Body of pancreas (tissue), 4 donors: ENCODE measurements at regions not wholly inside any gene's neighbourhood (a gene's known extent, or its start where the extent isn't known, plus 50 kb on each side); places are given as distances from the start of the nearest gene placed in this dataset.

Source experiments
- ATAC-seq: fragments of 150-250 bp; one replicate; pipeline ENCODE4 v1.9.1; 2016
- DNase-seq, 4 donors: peaks; one replicate each; pipeline ENCODE4 v3.0.0-alpha.2; 2019
- H3K27ac ChIP-seq, 4 donors: fragments of 200-600 bp; sonication (generic); 1 replicate in 3 of 4; 2 replicates in 1 of 4; pipeline versions ENCODE4 v1.5.1 to v1.6.1; 2016 to 2019; ENCODE audit warnings: mild to moderate bottlenecking in 1 of 4, mixed read lengths in 1 of 4, moderate library complexity in 1 of 4
- H3K27me3 ChIP-seq, 2 donors: fragments of 200-600 bp; sonication (generic); one replicate each; pipeline ENCODE4 v1.6.0; 2016; ENCODE audit warnings: mild to moderate bottlenecking in 1 of 2
- H3K36me3 ChIP-seq, 2 donors: fragments of 200-600 bp; sonication (generic); replicated peaks in 1 of 2; 2 replicates each; pipeline ENCODE4 v1.5.1; 2016; ENCODE audit warnings: low read depth in 2 of 2; ENCODE audit not compliant: insufficient read depth in 1 of 2
- H3K4me1 ChIP-seq: fragments of 200-600 bp; sonication (generic); one replicate; pipeline ENCODE4 v1.6.0; 2016
- H3K4me3 ChIP-seq, 2 donors: fragments of 200-600 bp; sonication (generic); 1 replicate in 1 of 2; 2 replicates in 1 of 2; pipeline ENCODE4 v1.5.1; 2016 to 2019
- H3K9me3 ChIP-seq, 3 donors: fragments of 200-600 bp; sonication (generic); 1 replicate in 2 of 3; 2 replicates in 1 of 3; pipeline ENCODE4 v1.5.1; 2016
- CTCF ChIP-seq, 7 experiments: fragments of 450-650 bp in 4 of 7; fragments of 200-600 bp in 3 of 7; sonication (generic) in 3 of 7; IDR thresholded peaks; one replicate each; pipeline ENCODE4 v1.5.1; 2016 to 2019; ENCODE audit warnings: antibody characterized with exemption in 7 of 7
- POLR2A ChIP-seq, 3 donors: fragments of 450-650 bp; IDR thresholded peaks; one replicate each; pipeline ENCODE4 v1.6.1; 2016; ENCODE audit warnings: antibody characterized with exemption in 3 of 3, mild to moderate bottlenecking in 2 of 3
- WGBS, 2 donors: methylation state at CpG; one replicate each; pipeline ENCODE4 v1.1.5; 2017; 5-methylcytosine and 5-hydroxymethylcytosine counted together
- intact Hi-C: fragments of 100-400 bp; cut with DNase I; formaldehyde crosslinking; loops from one replicate; pipeline ENCODE4 v1.15.1; 2023

DNA sequence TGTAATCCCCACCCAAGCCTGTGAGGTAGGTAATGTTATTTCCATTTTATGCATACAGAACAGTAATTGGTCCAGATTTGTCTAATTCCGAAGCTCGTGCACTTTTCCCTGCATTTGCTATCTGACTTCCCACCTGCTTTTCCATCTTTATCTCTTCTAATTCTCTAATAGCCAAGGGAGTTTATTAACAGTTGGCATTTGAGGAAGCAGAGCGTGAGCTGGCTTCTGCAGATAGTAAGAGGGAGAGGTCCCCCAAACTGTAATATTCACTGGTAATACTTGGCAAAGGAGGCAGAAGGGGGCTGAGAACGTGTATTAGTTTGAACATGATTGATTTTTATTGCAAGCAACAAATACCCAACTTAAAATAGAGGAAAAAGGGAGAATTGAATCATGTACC is 110.8 kb upstream of the SPON1 start:
- ATAC-seq: no peak
- no peak for DNase-seq
- Histone ChIP-seq H3K4me3 (no peak overlapping the region), H3K9me3 (no peaks in the 10 kb centered on the region), H3K36me3 (no peaks in the 10 kb centered on the region), H3K27me3 (no peaks in the 10 kb centered on the region), H3K27ac (no peak overlapping the region), H3K4me1 (no peaks in the 10 kb centered on the region)
- WGBS, 2 donors: 41 to 54% methylated on average over 4 of the region's 4 CpGs
- TF ChIP-seq POLR2A (IDR thresholded peaks at IDR 0.05) (no peak), CTCF (IDR thresholded peaks at IDR 0.05) (no peak)
- intact Hi-C loops: no loop called here

GRCh38 chr11:13852481-13852880 is 110.0 kb upstream of the SPON1 start:
- ATAC-seq (no peak), DNase-seq (no peak)
- no peak overlapping the region for H3K4me3 ChIP-seq
- WGBS, 2 donors: 47 to 59% methylated on average over 5 of the region's 5 CpGs
- TF ChIP-seq CTCF (IDR thresholded peaks at IDR 0.05): no peak
- TF ChIP-seq POLR2A (IDR thresholded peaks at IDR 0.05): no peak
- no peak overlapping the region for H3K27ac ChIP-seq
- no peaks in the 10 kb centered on the region for H3K9me3 ChIP-seq
- no peaks in the 10 kb centered on the region for H3K36me3 ChIP-seq
- H3K27me3 ChIP-seq: no peaks in the 10 kb centered on the region
- intact Hi-C loops: no loop called here
- H3K4me1 ChIP-seq: no peaks in the 10 kb centered on the region

GRCh38 chr11:13857828-13858227 is 104.7 kb upstream of the SPON1 start:
- H3K9me3 ChIP-seq: no peaks in the 10 kb centered on the region
- WGBS, 2 donors: 69 to 71% methylated on average over 3 of the region's 3 CpGs
- no peaks in the 10 kb centered on the region for H3K27me3 ChIP-seq
- intact Hi-C loops: no loop called here
- H3K4me3 ChIP-seq: no peak overlapping the region
- H3K4me1 ChIP-seq: no peaks in the 10 kb centered on the region
- DNase-seq (no peak), ATAC-seq (no peak)
- H3K36me3 ChIP-seq: no peaks in the 10 kb centered on the region
- no peak overlapping the region for H3K27ac ChIP-seq
- TF ChIP-seq CTCF (IDR thresholded peaks at IDR 0.05) (no peak), POLR2A (IDR thresholded peaks at IDR 0.05) (no peak)

GRCh38 chr11:13859892-13860291 is 102.6 kb upstream of the SPON1 start:
- Histone ChIP-seq H3K27ac (no peak overlapping the region), H3K4me3 (no peak overlapping the region), H3K36me3 (no peaks in the 10 kb centered on the region), H3K9me3 (no peaks in the 10 kb centered on the region), H3K27me3 (no peaks in the 10 kb centered on the region), H3K4me1 (no peaks in the 10 kb centered on the region)
- ATAC-seq (no peak), DNase-seq (no peak)
- 45 to 71% methylated on average over 9 of the region's 9 CpGs for WGBS, 2 donors
- TF ChIP-seq POLR2A (IDR thresholded peaks at IDR 0.05): no peak
- TF ChIP-seq CTCF (IDR thresholded peaks at IDR 0.05): no peak
- intact Hi-C loops: no loop called here

DNA sequence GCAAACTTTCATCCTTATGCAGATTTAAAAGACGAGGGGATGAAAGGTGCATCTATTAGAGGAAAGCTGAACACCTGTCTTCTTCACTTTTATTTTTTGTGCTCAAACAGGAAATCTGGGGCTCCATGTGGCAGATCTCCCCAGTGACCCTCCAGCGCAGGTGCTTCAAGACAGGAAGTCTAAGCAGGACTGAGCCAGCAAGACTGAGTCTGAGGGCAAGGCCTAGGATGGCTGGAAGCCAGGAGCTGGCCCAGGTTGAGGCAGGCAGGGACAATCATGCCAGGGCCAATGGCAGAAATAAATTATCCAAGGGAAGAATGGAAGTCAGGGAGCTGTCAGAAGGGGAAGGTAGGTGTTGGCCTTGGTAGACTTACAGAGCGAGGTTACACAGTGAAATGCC is 101.1 kb upstream of the SPON1 start:
- DNase-seq (no peak), ATAC-seq (no peak)
- H3K4me3 ChIP-seq: no peak overlapping the region
- TF ChIP-seq POLR2A (IDR thresholded peaks at IDR 0.05) (no peak), CTCF (IDR thresholded peaks at IDR 0.05) (no peak)
- WGBS, 2 donors: 81 to 90% methylated on average over 3 of the region's 3 CpGs
- no peaks in the 10 kb centered on the region for H3K4me1 ChIP-seq
- intact Hi-C loops: no loop called here
- no peaks in the 10 kb centered on the region for H3K27me3 ChIP-seq
- H3K9me3 ChIP-seq: no peaks in the 10 kb centered on the region
- no peak overlapping the region for H3K27ac ChIP-seq
- H3K36me3 ChIP-seq: no peaks in the 10 kb centered on the region
